ENCODE measurements at regions not wholly inside any gene's neighbourhood (a gene's known extent, or its start where the extent isn't known, plus 50 kb on each side); places are given as distances from the start of the nearest gene placed in this dataset.
"Not testable (repeated sequence)": the region's sequence is repeated elsewhere in the genome, so short reads cannot be mapped to it uniquely, and the experiment has no call there.

GRCh38 chr20:51154708-51155690 lies 132.1 kb upstream of the KCNG1 start:
- DNase-seq, result no peak

- no peak for DNase-seq
Measured at GRCh38 chr20:51153867-51154707, 131.2 kb upstream of the KCNG1 start.

DNA sequence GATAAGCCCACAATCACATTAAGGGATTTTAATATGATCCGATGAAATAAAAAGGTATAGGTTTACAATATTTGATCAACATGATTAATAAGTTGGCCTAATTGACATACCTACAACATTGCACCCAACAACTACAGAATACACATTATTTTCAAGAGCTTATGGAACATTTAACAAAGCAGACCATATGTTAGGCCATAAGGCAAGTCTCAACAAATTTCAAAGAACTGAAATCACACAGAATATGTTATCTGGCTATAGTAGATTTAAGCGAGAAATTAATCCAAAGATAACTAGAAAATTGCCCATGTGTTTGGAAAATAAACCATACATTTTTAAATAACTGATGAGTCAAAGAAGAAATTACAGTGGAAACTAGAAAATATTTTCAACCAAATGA lies 126.0 kb upstream of the KCNG1 start:
- no peak for DNase-seq

GRCh38 chr20:51144476-51144875 lies 121.6 kb upstream of the KCNG1 start:
- no peak for DNase-seq

DNA sequence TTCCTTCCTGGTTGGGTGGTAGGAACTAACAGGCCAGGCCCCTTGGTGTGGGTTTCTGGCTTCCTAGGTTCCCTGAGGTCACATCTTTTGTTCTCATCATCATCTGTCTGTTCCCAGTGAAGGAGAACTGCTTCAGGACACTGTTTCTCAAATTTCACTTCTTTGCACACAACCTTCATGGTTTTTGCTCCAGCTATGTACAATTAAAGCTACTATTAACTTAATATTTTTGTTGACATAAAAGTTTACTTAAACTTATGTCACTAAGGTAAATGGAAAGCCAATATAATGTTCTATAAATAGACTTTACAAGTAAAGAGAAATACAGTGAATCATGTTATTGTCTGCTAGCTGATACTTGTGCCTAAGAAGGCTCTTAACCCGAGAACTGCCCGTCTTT lies 120.7 kb upstream of the KCNG1 start:
- DNase-seq, result no peak

GRCh38 chr20:51142448-51142847 lies 119.5 kb upstream of the KCNG1 start:
- no peak for DNase-seq

- no peak for DNase-seq
Measured at GRCh38 chr20:51140671-51141070, 117.8 kb upstream of the KCNG1 start.

DNA sequence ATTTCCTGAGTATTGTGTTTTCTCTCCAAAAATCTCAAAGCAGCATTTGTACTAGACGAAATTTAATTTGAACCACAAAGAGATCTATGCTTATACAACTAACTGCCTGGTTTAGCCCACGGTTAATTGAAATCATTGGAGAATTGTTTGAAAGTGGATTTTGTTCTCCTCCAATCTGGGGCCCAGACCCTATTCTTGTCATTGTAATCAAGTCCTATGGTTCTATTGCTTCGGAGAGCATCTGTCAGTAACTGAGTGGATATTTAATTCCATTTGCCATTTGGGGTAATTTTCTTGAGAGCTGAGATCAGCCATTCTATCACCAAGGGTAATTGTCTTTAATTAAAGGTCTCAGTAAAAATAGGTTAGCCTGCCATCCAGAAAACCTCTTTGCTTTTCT lies 117.0 kb upstream of the KCNG1 start:
- DNase-seq, result no peak

DNA sequence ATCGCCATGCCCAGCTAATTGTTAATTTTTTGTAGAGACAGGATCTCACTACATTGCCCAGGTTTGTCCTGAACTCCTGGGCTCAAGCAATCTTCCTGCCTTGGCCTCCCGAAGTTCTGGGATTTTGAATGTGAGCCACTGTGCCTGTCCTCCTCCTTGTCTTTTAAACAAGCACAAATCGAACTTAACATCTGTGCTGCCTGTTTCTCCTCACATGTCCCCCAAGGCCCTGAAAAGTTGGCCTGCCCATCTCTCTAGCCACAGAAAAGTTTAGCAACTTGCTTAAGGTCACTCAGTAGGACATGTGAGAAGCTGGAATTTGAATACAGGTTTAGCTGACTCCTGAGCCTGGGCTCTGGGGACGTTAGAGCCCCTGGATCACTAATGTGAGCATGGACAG lies 115.7 kb upstream of the KCNG1 start:
- DNase-seq, result no peak

DNA sequence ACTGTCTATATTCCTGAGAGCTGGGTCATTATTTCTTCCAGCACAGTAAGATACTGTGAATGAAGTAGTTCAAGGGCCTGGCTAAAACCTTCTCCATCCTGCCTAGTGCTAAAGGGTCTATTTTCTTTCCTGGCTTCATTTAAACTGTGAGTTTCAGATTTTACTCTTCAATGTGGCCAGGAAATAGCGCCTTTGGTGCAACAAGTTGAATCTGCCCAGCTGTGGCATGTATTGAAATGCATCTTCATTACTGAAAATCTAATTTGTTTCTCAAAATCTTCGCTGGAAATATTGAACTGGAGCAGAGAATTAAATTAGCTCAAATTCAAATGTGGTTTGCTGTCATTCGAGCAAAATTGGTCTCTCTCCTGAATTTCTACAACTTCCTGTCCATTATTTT lies 114.6 kb upstream of the KCNG1 start:
- DNase-seq, result no peak

- no peak for DNase-seq
Measured at GRCh38 chr20:51135926-51136715, 113.2 kb upstream of the KCNG1 start.

DNA sequence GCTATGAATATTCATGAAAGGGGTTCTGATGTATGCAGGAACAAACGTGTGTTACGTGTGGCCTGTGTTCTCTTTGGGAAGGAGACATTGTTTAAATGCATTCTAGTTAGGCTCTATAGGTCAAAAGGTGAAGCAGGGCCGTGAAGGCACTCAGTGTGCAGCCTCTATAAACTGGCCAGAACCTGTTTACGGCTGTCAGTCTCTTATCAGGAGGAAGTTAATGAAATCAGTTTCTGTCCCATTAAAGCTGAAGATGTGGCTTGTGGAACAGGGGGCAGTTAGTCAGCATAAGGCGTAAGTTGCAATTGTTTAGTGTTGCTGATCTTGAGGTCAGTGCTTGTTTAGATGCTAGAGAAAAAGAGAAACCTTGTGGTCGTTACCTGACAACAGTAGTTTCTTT lies 111.5 kb upstream of the KCNG1 start:
- DNase-seq, result no peak

DNA sequence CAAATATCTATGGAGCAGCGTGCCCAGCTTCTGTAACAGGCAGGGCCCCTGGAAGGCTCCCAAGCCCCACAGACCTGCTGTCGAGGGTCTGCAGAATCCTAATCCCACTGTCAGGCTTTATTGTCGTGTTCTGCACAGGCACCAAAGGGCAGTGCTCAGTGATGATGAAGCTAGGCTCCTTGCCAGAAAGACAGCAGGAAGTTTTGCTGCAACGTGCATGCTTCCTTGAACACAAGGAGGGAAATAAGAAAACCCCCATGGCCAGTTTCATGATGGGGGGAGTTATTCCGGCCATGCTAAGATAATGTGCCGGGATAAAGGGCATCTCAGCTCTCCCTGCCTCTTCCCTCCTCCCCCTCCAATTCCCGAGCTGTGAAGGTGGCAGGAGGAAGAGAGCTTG lies 109.4 kb upstream of the KCNG1 start:
- DNase-seq, result peak; percentile 19

- DNase-seq, result no peak
Measured at GRCh38 chr20:51131811-51132210, 108.9 kb upstream of the KCNG1 start.

DNA sequence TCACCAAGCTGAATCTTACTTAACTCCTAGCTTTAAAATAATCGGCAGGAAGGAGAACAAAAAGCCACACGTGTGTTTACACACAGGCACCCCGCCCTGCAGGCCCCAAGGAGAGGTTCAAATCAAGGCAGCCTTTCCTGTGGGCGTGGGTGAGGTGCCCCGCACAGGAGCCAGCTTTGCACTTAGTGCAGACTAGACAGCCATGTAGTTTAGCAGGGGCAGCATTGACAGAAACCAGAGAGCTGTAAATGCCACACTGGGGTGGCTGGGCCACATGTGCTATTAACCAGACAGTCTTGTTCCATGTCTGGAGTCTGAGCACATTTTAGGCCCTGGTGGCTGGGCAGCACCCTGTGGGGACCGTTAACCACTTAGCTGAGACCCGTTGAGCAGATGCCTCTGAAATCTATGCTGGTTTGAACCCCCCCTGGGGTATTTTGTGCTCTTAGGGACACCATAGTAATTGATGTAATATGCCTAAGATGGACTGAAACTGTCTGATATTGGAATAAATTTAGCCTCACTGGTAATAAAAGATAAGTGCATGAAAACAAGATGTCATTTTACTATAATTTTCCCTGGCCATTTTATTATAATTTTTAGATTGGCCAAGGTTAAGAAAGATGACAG lies 106.4 kb upstream of the KCNG1 start:
- no peak for DNase-seq

- peak; percentile 89 for DNase-seq
Measured at GRCh38 chr20:51128198-51128597, 105.3 kb upstream of the KCNG1 start.

- DNase-seq, result peak; percentile 9
Measured at GRCh38 chr20:51127713-51128112, 104.8 kb upstream of the KCNG1 start.

GRCh38 chr20:51126337-51126736 lies 103.4 kb upstream of the KCNG1 start:
- DNase-seq, result no peak

- no peak for DNase-seq
Measured at GRCh38 chr20:51125780-51126179, 102.9 kb upstream of the KCNG1 start.

DNA sequence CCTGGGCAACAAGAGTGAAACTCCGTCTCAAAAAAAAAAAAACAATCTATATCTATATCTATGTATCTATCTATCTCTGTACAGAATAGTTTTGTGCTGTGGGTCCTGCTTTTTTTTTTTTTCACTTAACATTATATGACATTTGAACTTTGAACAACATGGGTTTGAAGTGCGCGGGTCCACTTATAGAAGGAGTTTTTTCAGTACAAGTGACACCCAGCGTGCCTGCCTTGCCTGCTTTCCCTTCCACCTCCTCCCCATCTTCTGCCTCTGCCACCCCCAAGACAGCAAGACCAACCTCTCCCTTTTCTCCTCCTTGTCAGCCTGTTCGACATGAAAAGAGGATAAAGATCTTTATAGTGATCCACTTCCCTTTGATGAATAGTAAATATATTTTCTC lies 102.2 kb upstream of the KCNG1 start:
- DNase-seq, result no peak

DNA sequence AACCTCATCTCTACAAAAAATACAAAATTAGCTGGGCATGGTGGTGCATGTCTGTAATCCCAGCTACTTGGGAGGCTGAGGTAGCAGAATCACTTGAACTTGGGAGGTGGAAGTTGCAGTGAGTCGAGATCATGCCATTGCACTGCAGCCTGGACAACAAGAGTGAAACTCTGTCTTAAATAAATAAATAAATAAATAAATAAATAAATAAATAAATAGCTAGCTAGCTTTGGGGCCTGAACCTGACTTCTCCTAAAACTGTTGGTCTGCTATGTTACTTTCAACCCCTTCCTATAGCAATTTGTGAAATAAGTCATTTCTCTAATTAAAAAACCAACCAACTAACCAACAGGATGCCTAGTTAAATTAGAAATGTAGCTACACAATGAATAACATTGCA lies 101.0 kb upstream of the KCNG1 start:
- DNase-seq, result not testable (repeated sequence)

GRCh38 chr20:51122931-51123658 lies 100.2 kb upstream of the KCNG1 start:
- DNase-seq, result no peak

Measured in fibroblast of skin of right quadriceps (primary cell).